GM18861 (cell line): ENCODE measurements at regions not wholly inside any gene's neighbourhood (a gene's known extent, or its start where the extent isn't known, plus 50 kb on each side); places are given as distances from the start of the nearest gene placed in this dataset.
A peak's percentile ranks its signal among the peaks of the same experiment; 100 is the strongest.

Source experiments
- ATAC-seq: cut with Tn5 transposase; IDR thresholded peaks from one replicate; pipeline ENCODE4 v1.9.1; 2021; ENCODE audit not compliant: unreplicated experiment

DNA sequence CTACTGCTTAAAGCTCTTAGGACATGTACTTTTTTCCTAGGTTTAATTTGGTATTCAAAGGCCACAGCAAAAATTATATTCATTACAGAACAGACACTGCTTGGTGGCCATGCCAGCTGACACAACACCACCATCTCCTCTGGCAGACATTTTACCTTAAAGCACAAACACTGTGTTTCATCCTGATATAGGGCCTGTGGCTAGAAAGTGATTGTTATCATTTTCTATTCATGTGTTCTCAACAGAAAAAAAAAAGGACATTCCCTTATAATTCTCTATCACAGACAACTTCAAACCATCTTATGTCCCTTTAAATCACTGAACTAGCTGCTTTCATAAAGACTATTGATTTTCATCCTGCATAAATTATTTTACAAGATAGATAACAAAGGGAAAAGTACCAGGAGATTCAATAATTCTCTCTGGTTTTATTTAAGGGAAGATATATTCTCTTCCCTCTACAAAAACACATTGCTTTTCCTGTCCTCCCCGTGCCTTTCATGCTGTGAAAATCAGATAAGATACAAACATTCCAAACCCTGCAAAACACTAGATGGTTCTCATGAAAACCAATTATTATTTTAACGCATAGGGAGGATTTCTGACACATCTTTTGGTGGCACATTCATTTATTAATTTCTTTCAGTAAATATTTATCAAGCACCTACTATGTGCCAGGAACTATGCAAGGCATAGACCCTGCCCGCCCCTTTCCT, 139.3 kb upstream of the TMCC3 start:
- ATAC-seq, result no peak

GRCh38 chr12:94788298-94788697, 137.9 kb upstream of the TMCC3 start:
- no peak for ATAC-seq

DNA sequence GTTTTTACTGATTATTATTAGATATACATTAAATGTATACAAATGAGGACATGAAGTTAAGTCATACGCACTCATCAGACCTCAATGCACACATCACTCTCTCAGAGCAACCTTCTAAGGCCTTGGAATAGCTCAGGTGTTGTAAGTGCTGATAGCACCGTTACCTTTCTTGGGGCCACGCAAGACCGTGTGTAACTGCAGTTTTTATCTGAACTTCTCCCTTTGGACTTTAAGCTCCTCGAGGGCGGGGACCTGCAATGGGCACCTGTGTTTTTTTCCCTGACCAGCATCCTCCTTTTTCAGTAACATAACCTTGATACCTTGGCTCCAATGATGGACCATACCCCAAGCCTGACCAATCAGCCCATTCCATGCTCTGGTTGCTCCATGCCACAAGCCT, 136.5 kb upstream of the TMCC3 start:
- no peak for ATAC-seq

DNA sequence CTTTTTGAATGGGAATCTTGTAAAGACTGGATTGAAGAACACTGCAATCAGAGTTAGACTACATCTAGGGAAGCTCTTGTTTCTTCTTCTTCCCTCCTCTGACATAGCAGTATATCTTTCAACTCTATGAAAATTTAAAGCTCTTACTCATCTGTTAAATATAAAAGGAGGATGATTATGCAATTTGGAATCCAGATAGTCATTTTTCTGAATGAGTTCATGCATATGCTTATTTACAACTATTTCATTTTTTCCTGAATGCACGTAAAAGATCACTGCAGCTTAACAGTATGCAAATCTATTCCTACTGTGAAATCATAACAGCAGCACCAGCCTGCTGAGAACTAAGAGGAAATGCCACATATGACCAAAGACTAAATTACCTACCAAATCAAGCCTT, 133.5 kb upstream of the TMCC3 start:
- ATAC-seq, result no peak

DNA sequence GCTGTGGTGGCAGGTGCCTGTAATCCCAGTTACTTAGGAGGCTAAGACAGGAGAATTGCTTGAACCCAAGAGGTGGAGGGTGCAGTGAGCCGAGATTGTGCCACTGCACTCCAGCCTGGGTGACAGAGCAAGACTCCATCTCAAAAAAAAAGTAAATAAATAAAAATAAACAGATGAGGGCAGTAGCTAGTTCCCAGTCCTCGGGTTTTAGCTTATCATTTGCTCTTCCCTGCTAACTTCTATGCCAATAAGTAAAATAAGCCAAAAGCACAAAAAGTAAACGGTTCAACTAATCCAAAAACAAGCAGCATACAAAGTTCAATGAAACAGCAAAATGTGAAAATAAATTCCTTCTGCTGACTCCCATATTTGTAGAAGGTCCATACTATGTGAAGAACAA, 133.0 kb upstream of the TMCC3 start:
- no peak for ATAC-seq

- ATAC-seq, result no peak
These were observed 131.5 kb upstream of the TMCC3 start for GRCh38 chr12:94781835-94782234.

GRCh38 chr12:94779485-94779884, 129.1 kb upstream of the TMCC3 start:
- ATAC-seq, result no peak

- no peak for ATAC-seq
These were observed 127.6 kb upstream of the TMCC3 start for GRCh38 chr12:94777936-94778335.

DNA sequence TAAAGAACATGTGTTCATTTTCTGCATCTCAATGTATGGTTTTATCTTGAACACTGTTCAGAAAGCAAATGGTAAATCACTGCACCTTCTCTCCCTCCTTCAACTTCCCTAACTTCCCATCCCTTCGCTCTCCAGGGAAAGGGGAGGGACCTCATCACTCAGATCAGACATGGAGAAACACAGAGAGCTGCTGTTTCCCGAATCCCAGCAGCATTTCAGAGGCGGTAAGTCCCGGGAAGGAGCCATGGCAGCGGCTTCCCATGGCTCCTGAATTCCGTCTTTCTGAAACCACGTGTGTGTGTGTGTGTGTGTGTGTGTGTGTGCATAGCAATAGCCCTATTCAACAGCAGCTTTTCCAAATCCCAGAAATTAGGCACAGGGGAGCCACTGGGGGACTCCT, 125.4 kb upstream of the TMCC3 start:
- ATAC-seq, result no peak

GRCh38 chr12:94771741-94772140, 121.4 kb upstream of the TMCC3 start:
- ATAC-seq, result no peak

DNA sequence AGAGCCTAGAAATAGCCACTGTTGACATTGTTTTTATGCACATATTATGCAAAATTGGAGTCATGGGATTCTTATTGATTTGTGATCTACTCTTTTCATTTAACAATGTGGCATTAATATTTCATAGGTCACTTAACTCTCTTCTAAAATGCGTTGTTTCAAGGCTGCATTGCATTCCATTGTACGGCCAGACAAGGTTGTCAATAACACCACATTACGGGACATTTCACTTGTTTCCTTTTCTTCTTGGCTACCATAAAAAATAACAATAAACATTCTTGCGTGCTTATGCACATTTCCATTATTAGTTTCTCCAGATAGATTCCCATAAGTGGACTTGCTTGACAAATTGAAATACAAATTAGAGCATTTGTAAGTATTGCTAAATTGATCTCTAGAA, 120.8 kb upstream of the TMCC3 start:
- no peak for ATAC-seq

- no peak for ATAC-seq
These were observed 120.4 kb upstream of the TMCC3 start for GRCh38 chr12:94770791-94771190.

- ATAC-seq, result peak; percentile 27
These were observed 119.7 kb upstream of the TMCC3 start for GRCh38 chr12:94769776-94770759.

GRCh38 chr12:94769047-94769420, 118.7 kb upstream of the TMCC3 start:
- ATAC-seq, result peak; percentile 69

GRCh38 chr12:94768398-94769046, 118.2 kb upstream of the TMCC3 start:
- peak; percentile 32 for ATAC-seq

GRCh38 chr12:94767956-94768355, 117.6 kb upstream of the TMCC3 start:
- no peak for ATAC-seq

DNA sequence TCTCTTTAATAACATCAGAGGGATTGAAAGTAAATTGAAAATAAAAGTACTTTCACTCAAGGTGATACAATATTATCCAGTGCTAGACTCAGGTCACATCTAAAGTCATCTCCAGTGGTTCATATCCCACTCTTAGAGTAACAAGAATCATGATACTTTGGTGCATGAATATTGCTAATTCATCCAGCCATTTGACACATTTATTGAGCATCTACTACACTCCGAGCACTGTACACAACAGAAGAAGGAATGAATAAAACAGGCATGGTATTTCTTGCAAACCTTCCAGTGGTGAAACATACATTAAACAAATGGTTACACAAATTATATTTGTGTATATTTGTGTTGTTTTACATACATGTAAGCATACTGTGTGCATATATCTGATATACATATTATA, 116.0 kb upstream of the TMCC3 start:
- no peak for ATAC-seq

GRCh38 chr12:94763462-94763861, 113.1 kb upstream of the TMCC3 start:
- ATAC-seq, result no peak

GRCh38 chr12:94762943-94763342, 112.6 kb upstream of the TMCC3 start:
- peak; percentile 1 for ATAC-seq

GRCh38 chr12:94762259-94762942, 112.0 kb upstream of the TMCC3 start:
- ATAC-seq, result peak; percentile 66

DNA sequence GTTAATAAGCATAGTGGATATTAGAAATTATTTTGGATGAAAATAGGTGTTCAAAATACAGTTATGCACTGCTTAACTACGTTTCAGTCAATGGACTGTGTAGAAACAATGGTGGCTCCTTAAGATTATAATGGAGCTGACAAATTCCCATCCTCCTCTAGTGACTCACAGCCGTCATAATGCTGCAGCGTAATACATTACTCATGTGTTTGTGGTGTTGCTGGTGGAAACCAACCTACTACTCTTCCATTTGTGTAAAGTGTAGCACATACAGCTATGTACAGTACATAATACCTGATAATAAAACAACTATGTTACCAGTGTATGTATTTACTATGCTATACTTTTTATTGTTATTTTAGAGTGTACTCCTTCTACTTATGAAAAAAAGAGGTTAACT, 111.2 kb upstream of the TMCC3 start:
- ATAC-seq, result no peak
